AG09319 (cell line): ENCODE measurements at regions not wholly inside any gene's neighbourhood (a gene's known extent, or its start where the extent isn't known, plus 50 kb on each side); places are given as distances from the start of the nearest gene placed in this dataset.

ENCODE experiments used
- DNase-seq: peaks from one replicate; pipeline ENCODE4 v3.0.0-alpha.2; 2010; ENCODE audit warnings: low read depth; ENCODE audit errors: extremely low read depth
- TF ChIP-seq, protein P1 (sequence below): IDR thresholded peaks from 2 replicates; pipeline ENCODE4 v1.5.1; 2011; ENCODE audit warnings: low read depth, mild to moderate bottlenecking, inconsistent platforms, low read length, moderate library complexity

GRCh38 chr5:124553911-124554310, 192.5 kb downstream of the ZNF608 start:
- no peak for DNase-seq
- TF ChIP-seq, protein P1, sequence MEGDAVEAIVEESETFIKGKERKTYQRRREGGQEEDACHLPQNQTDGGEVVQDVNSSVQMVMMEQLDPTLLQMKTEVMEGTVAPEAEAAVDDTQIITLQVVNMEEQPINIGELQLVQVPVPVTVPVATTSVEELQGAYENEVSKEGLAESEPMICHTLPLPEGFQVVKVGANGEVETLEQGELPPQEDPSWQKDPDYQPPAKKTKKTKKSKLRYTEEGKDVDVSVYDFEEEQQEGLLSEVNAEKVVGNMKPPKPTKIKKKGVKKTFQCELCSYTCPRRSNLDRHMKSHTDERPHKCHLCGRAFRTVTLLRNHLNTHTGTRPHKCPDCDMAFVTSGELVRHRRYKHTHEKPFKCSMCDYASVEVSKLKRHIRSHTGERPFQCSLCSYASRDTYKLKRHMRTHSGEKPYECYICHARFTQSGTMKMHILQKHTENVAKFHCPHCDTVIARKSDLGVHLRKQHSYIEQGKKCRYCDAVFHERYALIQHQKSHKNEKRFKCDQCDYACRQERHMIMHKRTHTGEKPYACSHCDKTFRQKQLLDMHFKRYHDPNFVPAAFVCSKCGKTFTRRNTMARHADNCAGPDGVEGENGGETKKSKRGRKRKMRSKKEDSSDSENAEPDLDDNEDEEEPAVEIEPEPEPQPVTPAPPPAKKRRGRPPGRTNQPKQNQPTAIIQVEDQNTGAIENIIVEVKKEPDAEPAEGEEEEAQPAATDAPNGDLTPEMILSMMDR = no peak

DNA sequence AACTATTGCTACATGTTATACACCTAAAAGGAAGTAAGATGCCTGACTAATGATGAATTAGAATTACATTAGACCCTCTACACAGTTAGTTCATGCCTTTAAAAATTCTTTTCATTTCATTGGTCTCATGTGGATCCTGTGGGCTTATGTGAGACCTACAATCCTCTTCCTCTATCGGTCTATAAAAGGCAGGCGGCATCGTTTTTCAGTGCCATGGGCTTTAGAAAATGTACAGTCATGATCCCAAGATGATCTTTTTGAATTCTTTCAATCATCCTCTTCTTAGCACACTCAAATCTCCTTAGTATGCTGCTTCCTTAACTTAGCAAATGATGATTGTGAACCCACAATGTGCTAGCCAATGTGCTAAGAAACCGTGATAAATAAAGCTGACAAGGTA, 193.9 kb downstream of the ZNF608 start:
- DNase-seq = no peak
- TF ChIP-seq, protein P1 = no peak

- no peak for DNase-seq
- TF ChIP-seq, protein P1 = no peak
Measured at GRCh38 chr5:124551939-124552279, 194.5 kb downstream of the ZNF608 start.

GRCh38 chr5:124550731-124551130, 195.7 kb downstream of the ZNF608 start:
- no peak for DNase-seq
- TF ChIP-seq, protein P1 = no peak

DNA sequence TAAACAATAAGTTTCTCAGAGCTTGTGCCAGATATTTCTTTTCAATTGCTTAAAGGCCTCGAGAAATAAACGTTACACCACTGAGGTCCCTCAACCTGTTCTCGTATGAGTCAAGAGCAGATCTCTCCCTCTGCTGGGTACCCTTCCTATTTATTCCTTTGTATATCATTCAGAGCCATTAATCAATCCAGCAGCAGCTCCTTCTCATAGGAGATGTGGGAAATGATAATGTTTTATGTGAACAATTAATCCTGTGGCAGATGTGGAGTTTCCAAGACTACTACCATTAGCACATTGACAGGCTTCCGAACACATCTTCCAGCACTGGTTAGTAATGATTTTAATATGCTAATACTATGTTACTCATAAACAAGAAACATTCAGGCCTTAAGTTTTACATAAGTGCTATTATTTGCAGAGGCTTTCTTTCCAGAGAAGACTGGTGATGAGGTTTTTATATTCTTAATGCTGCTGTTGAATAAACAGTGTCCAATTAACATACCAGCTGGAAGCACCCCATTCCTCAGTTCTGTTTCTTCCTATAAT, 196.5 kb downstream of the ZNF608 start:
- DNase-seq = no peak
- TF ChIP-seq, protein P1 = no peak

GRCh38 chr5:124546643-124547042, 199.8 kb downstream of the ZNF608 start:
- TF ChIP-seq, protein P1 = no peak
- no peak for DNase-seq

- TF ChIP-seq, protein P1 = no peak
- DNase-seq = no peak
Measured at GRCh38 chr5:124544366-124545055, 201.9 kb downstream of the ZNF608 start.
